Right lobe of liver (tissue), 6 donors: ENCODE measurements at regions not wholly inside any gene's neighbourhood (a gene's known extent, or its start where the extent isn't known, plus 50 kb on each side); places are given as distances from the start of the nearest gene placed in this dataset.
A peak's percentile ranks its signal among the peaks of the same experiment; 100 is the strongest.
"Not testable (repeated sequence)": the region's sequence is repeated elsewhere in the genome, so short reads cannot be mapped to it uniquely, and the experiment has no call there.

Source experiments
- ATAC-seq, 4 donors: fragments of 200-7000 bp; cut with Tn5 transposase; one replicate each; pipeline ENCODE4 v1.9.1; 2020; ENCODE audit warnings: mild to moderate bottlenecking in 4 of 4, moderate library complexity in 4 of 4
- DNase-seq, 3 donors: peaks; one replicate each; pipeline ENCODE4 v3.0.0-alpha.2; 2020
- H3K27ac ChIP-seq, 3 donors: fragments of 200-600 bp; one replicate each; pipeline ENCODE4 v1.8.0; 2022
- H3K27me3 ChIP-seq, 2 donors: fragments of 200-600 bp; one replicate each; pipeline ENCODE4 v1.8.0; 2022
- H3K36me3 ChIP-seq, 4 donors: fragments of 200-600 bp; sonication (generic) in 1 of 4; one replicate each; pipeline versions ENCODE4 v1.5.1 to v1.8.0; 2017 to 2022; ENCODE audit warnings: control low read depth in 1 of 4
- H3K4me1 ChIP-seq, 4 donors: fragments of 200-600 bp; sonication (generic) in 1 of 4; one replicate each; pipeline versions ENCODE4 v1.5.1 to v1.8.0; 2017 to 2022; ENCODE audit warnings: control low read depth in 1 of 4
- H3K4me3 ChIP-seq, 3 donors: fragments of 200-600 bp; one replicate each; pipeline ENCODE4 v1.8.0; 2022
- H3K9me3 ChIP-seq, 4 donors: fragments of 200-600 bp; sonication (generic) in 1 of 4; one replicate each; pipeline versions ENCODE4 v1.5.1 to v1.8.0; 2017 to 2022; ENCODE audit warnings: control low read depth in 1 of 4
- POLR2A ChIP-seq: fragments of 450-650 bp; IDR thresholded peaks from one replicate; pipeline ENCODE4 v1.6.1; 2017; ENCODE audit warnings: antibody characterized with exemption, mild to moderate bottlenecking
- WGBS: methylation state at CpG from one replicate; pipeline ENCODE4 v1.1.6; 2018; ENCODE audit warnings: low coverage, low lambda C conversion rate; ENCODE audit not compliant: insufficient coverage; ENCODE audit errors: missing lambda C conversion rate; 5-methylcytosine and 5-hydroxymethylcytosine counted together
- intact Hi-C, 2 donors: fragments of 100-400 bp; cut with DNase I; formaldehyde crosslinking; loops; one replicate each; pipeline versions ENCODE4 v1.11.2 to v1.14.1; 2022
- TF ChIP-seq, protein P1 (sequence below), 4 donors: fragments of 200-600 bp in 3 of 4; fragments of 450-650 bp in 1 of 4; IDR thresholded peaks; one replicate each; pipeline versions ENCODE4 v1.5.1 to v1.8.0; 2016 to 2022; ENCODE audit warnings: antibody characterized with exemption in 4 of 4, mild to moderate bottlenecking in 2 of 4
- donor health status: DM: no; HTN: yes; CAD: no.
- donor health status: DM: no; HTN: no; CAD: no.
- donor health status: DM: no; HTN: no; CAD: no.
- donor health status: DM: no; HTN: yes; CAD: no.
- donor health status: DM: no; HTN: yes; CAD: no.

DNA sequence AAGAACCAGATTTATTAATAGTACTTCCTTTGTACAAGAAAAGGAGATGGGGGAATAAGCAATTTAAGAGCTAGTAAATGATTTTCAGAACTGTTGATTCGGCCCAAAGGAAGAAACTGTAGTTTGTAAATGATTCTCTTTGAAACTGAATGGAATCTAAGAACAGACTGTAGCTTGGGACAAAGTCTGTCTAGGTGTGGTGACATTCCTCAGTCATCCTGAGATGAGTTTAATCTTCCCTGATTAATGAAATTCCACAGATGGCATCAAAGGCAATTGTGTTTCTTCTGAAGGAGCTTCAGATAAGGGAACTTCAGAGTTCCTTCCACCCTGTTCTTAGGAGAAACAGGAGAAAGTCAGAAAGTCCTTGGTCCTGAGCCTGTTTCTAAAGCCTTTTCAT, 2095.9 kb downstream of the LRRC4C start:
- ATAC-seq: no peak

GRCh38 chr11:39361557-39361956, 2097.9 kb downstream of the LRRC4C start:
- H3K27ac ChIP-seq: no peak overlapping the region
- H3K27me3 ChIP-seq: no peaks in the 10 kb centered on the region
- WGBS: no CpG with 5 or more reads among the region's 1 CpG
- H3K4me1 ChIP-seq: no peaks in the 10 kb centered on the region
- H3K4me3 ChIP-seq: no peak overlapping the region
- H3K9me3 ChIP-seq: no peaks in the 10 kb centered on the region
- DNase-seq (no peak), ATAC-seq (no peak)
- TF ChIP-seq, protein P1, sequence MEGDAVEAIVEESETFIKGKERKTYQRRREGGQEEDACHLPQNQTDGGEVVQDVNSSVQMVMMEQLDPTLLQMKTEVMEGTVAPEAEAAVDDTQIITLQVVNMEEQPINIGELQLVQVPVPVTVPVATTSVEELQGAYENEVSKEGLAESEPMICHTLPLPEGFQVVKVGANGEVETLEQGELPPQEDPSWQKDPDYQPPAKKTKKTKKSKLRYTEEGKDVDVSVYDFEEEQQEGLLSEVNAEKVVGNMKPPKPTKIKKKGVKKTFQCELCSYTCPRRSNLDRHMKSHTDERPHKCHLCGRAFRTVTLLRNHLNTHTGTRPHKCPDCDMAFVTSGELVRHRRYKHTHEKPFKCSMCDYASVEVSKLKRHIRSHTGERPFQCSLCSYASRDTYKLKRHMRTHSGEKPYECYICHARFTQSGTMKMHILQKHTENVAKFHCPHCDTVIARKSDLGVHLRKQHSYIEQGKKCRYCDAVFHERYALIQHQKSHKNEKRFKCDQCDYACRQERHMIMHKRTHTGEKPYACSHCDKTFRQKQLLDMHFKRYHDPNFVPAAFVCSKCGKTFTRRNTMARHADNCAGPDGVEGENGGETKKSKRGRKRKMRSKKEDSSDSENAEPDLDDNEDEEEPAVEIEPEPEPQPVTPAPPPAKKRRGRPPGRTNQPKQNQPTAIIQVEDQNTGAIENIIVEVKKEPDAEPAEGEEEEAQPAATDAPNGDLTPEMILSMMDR (IDR thresholded peaks at IDR 0.05): peak in 2 of 4 donors; percentile 5 to 8
- no peak for TF ChIP-seq POLR2A
- intact Hi-C loops: no loop called here
- no peaks in the 10 kb centered on the region for H3K36me3 ChIP-seq

More for the DNA sequence above, 2095.9 kb downstream of the LRRC4C start:
- intact Hi-C loops: no loop called here
- H3K4me3 ChIP-seq: no peak overlapping the region
- no peak overlapping the region for H3K27ac ChIP-seq
- no peaks in the 10 kb centered on the region for H3K9me3 ChIP-seq
- TF ChIP-seq, protein P1 (IDR thresholded peaks at IDR 0.05): no peak
- TF ChIP-seq POLR2A: no peak
- no peaks in the 10 kb centered on the region for H3K4me1 ChIP-seq
- no peaks in the 10 kb centered on the region for H3K36me3 ChIP-seq
- H3K27me3 ChIP-seq: no peaks in the 10 kb centered on the region
- 35% methylated on average over 1 of the region's 1 CpG for WGBS
- DNase-seq: no peak

- no peak for TF ChIP-seq POLR2A
- TF ChIP-seq, protein P1 (IDR thresholded peaks at IDR 0.05): no peak
These were observed 2113.5 kb downstream of the LRRC4C start for GRCh38 chr11:39345834-39346442.

DNA sequence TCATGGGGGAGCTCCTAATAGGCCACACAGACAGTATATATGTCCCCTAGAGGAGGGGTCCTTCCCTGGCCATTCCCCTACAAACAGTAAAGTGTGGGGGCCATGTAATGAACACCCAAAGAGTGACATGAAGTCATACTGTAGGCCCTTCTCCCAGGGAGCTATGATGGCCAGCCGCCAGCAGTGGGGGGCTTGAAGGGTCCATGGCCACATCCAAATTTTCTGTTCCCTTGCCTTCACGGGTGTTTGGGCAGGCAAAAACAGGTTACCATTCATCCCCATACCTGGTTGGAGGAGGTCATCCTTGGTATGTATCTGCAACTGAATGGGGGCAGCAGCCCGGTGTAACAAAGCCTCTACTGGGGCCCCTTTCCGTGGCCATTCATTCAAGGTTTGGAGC, 2118.0 kb downstream of the LRRC4C start:
- no peaks in the 10 kb centered on the region for H3K27me3 ChIP-seq
- no peak overlapping the region for H3K27ac ChIP-seq
- ATAC-seq (no peak), DNase-seq (no peak)
- intact Hi-C loops: no loop called here
- no peaks in the 10 kb centered on the region for H3K4me1 ChIP-seq
- H3K36me3 ChIP-seq: no peaks in the 10 kb centered on the region
- H3K4me3 ChIP-seq: no peak overlapping the region
- H3K9me3 ChIP-seq: no peaks in the 10 kb centered on the region
- 67% methylated on average over 1 of the region's 4 CpGs for WGBS
- TF ChIP-seq, protein P1 (IDR thresholded peaks at IDR 0.05): no peak
- no peak for TF ChIP-seq POLR2A

More at GRCh38 chr11:39345834-39346442, 2113.5 kb downstream of the LRRC4C start:
- Histone ChIP-seq H3K9me3 (no peaks in the 10 kb centered on the region), H3K27me3 (no peaks in the 10 kb centered on the region), H3K27ac (no peak overlapping the region), H3K4me1 (no peaks in the 10 kb centered on the region), H3K4me3 (no peak overlapping the region), H3K36me3 (no peaks in the 10 kb centered on the region)
- 34% methylated on average over 5 of the region's 5 CpGs for WGBS
- DNase-seq (no peak), ATAC-seq (no peak)
- intact Hi-C loops: no loop called here

GRCh38 chr11:39333006-39333405, 2126.4 kb downstream of the LRRC4C start:
- DNase-seq, H3K27me3 ChIP-seq, ATAC-seq, H3K9me3 ChIP-seq, H3K27ac ChIP-seq, H3K4me3 ChIP-seq, H3K36me3 ChIP-seq, intact Hi-C loops, H3K4me1 ChIP-seq: not testable (repeated sequence)
- 33% methylated on average over 1 of the region's 21 CpGs for WGBS
